Right lobe of liver (tissue), 4 donors: ENCODE measurements at regions not wholly inside any gene's neighbourhood (a gene's known extent, or its start where the extent isn't known, plus 50 kb on each side); places are given as distances from the start of the nearest gene placed in this dataset.

ENCODE experiments used
- CTCF ChIP-seq, 4 donors: fragments of 200-600 bp in 3 of 4; fragments of 450-650 bp in 1 of 4; IDR thresholded peaks; one replicate each; pipeline versions ENCODE4 v1.5.1 to v1.8.0; 2016 to 2022; ENCODE audit warnings: antibody characterized with exemption in 4 of 4, mild to moderate bottlenecking in 2 of 4
- POLR2A ChIP-seq: fragments of 450-650 bp; IDR thresholded peaks from one replicate; pipeline ENCODE4 v1.6.1; 2017; ENCODE audit warnings: antibody characterized with exemption, mild to moderate bottlenecking
- donor health status: DM: no; HTN: no; CAD: no.
- donor health status: DM: no; HTN: no; CAD: no.
- donor health status: DM: no; HTN: yes; CAD: no.

- no peak for TF ChIP-seq CTCF (IDR thresholded peaks at IDR 0.05)
- TF ChIP-seq POLR2A: no peak
Observed at GRCh38 chr1:116836099-116836498, 73.6 kb upstream of the PTGFRN start.
